AG04450 (cell line): ENCODE measurements at regions not wholly inside any gene's neighbourhood (a gene's known extent, or its start where the extent isn't known, plus 50 kb on each side); places are given as distances from the start of the nearest gene placed in this dataset.

ENCODE experiments used
- CTCF ChIA-PET: fragments of 300-600, 350-600 bp; formaldehyde crosslinking; extraction: SDS; loops from one replicate; lab custom pipeline; 2022; ENCODE audit warnings: antibody characterized with exemption, inconsistent platforms; lab: Charles Lee
- POLR2A ChIA-PET: fragments of 350-600 bp; formaldehyde crosslinking; extraction: SDS; loops from one replicate; lab custom pipeline; 2021; ENCODE audit warnings: antibody characterized with exemption, inconsistent platforms; lab: Yijun Ruan, JAX
- DNase-seq: peaks from one replicate; pipeline ENCODE4 v3.0.0-alpha.2; 2011; ENCODE audit warnings: low read depth, low spot score
- H3K27ac ChIP-seq: one replicate; pipeline ENCODE4 v1.5.1; 2012; ENCODE audit warnings: low read depth, low read length, control low read depth
- H3K27me3 ChIP-seq: one replicate; pipeline ENCODE4 v1.6.0; 2012; ENCODE audit warnings: low read length; ENCODE audit not compliant: control insufficient read depth, insufficient read depth
- H3K4me3 ChIP-seq: 2 replicates; pipeline ENCODE4 v1.5.1; 2011; ENCODE audit warnings: mild to moderate bottlenecking, low read depth, low read length, control low read depth
- H3K9me3 ChIP-seq: 2 replicates; pipeline ENCODE4 v1.5.1; 2012; ENCODE audit warnings: low read length; ENCODE audit not compliant: control insufficient read depth, insufficient read depth
- TF ChIP-seq, protein P1 (sequence below): IDR thresholded peaks from 2 replicates; pipeline ENCODE4 v1.5.1; 2011; ENCODE audit warnings: low read depth, low read length, control low read depth, inconsistent platforms

DNA sequence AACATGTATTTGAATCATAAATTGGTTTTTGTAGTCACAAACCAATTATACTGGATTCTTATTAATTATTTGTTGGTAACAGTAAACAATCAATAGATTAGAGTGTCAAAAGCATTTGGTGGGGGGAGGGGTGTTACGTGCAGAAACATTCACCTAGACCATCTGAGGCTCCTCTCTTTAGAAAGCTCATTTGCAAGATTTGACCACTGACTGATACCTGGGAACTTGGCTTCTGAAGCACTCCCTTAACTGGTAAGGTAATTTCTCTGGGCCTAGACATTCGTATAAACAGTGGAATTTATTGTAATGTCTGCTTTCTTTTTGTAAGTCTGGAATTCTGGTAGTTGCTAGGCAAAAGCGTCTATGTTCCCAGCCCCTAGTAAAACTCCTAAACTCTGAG is 243.8 kb upstream of the GBE1 start:
- no peaks in the 10 kb centered on the region for H3K27me3 ChIP-seq
- CTCF ChIA-PET = interaction anchor here (0.8 kb wide), 1 partner anchor 94 kb away, joined by 3 read pairs; no protein-coding TSS in a partner anchor
- H3K4me3 ChIP-seq = no peak overlapping the region
- H3K9me3 ChIP-seq = no peaks in the 10 kb centered on the region
- TF ChIP-seq, protein P1, sequence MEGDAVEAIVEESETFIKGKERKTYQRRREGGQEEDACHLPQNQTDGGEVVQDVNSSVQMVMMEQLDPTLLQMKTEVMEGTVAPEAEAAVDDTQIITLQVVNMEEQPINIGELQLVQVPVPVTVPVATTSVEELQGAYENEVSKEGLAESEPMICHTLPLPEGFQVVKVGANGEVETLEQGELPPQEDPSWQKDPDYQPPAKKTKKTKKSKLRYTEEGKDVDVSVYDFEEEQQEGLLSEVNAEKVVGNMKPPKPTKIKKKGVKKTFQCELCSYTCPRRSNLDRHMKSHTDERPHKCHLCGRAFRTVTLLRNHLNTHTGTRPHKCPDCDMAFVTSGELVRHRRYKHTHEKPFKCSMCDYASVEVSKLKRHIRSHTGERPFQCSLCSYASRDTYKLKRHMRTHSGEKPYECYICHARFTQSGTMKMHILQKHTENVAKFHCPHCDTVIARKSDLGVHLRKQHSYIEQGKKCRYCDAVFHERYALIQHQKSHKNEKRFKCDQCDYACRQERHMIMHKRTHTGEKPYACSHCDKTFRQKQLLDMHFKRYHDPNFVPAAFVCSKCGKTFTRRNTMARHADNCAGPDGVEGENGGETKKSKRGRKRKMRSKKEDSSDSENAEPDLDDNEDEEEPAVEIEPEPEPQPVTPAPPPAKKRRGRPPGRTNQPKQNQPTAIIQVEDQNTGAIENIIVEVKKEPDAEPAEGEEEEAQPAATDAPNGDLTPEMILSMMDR = no peak
- DNase-seq = no peak
- POLR2A ChIA-PET = no interaction called here
- no peak overlapping the region for H3K27ac ChIP-seq

DNA sequence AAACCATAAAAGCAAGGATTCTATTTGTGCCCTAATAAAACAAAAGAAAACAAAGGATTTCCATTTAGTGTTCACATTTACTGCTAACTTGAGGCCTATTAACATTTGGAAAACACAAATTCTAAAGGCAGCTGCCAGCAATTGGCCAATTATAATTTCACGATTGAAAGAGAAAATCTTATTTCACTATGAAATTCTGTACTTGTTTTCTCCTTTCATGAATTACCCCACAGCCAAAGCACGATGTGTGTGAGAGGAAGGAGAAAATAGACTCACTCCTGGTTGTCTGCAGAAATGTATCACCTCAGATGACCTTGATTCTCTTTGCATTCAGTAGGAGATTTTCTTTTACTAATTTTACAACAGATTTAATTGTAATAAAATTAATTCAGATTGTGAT is 242.8 kb upstream of the GBE1 start:
- no peak overlapping the region for H3K27ac ChIP-seq
- H3K4me3 ChIP-seq = no peak overlapping the region
- no peak for DNase-seq
- no peaks in the 10 kb centered on the region for H3K9me3 ChIP-seq
- POLR2A ChIA-PET = no interaction called here
- CTCF ChIA-PET = no interaction called here
- TF ChIP-seq, protein P1 = no peak
- H3K27me3 ChIP-seq = no peaks in the 10 kb centered on the region

DNA sequence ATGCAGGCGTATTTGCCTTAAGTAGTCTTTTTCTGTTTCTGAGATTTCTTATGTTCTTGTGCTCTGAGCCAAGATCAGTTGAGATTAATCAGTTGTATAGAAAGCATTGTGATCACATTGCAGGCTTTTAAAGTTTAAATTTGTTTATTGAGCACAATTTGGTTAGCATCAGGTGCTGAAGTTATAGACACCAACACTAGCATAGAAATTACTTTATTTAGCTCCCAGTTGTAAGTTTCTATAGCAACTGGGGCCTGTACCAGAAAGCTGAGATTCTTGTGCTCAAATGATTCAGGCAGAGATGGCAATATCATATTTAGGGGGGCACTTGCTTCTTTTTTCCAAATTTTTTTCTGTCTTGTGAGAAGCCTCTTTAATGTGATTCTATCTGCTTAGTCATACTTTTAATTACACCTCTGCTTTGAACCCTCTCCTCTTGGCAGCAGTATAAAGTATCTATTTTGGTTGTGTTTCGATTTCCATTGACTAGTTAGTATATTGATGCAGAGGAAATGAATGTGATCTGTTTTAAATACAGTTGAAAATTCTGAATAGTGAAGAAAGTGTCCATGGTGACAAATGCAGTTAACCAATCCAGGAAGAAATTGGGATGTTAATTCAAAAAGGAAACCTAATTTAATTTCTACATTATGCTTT is 241.7 kb upstream of the GBE1 start:
- DNase-seq = no peak
- Histone ChIP-seq H3K4me3 (no peak overlapping the region), H3K27me3 (no peaks in the 10 kb centered on the region), H3K9me3 (no peaks in the 10 kb centered on the region), H3K27ac (no peak overlapping the region)
- CTCF ChIA-PET = no interaction called here
- TF ChIP-seq, protein P1 = no peak
- POLR2A ChIA-PET = no interaction called here

DNA sequence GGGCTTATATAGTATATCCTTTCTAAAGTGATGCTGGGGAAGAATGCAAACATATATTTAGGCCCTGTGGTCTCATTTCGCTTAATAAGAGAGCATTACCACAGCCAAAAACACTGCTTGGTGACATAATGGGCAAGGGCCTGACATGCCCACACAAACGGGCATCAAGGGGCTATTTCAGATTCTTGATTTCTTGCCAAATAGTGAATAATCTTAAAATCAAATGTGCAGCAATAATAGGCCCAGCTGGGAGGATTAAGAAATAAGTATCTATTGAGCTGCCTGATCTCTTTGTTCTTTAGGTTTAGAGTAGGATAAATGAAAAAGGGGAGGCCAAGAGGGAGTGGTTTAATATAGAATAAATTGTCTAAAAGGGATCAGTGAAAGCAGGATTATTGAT is 241.0 kb upstream of the GBE1 start:
- DNase-seq = no peak
- Histone ChIP-seq H3K4me3 (no peak overlapping the region), H3K9me3 (no peaks in the 10 kb centered on the region), H3K27ac (no peak overlapping the region), H3K27me3 (no peaks in the 10 kb centered on the region)
- ChIA-PET POLR2A (no interaction called here), CTCF (no interaction called here)
- TF ChIP-seq, protein P1 = no peak

DNA sequence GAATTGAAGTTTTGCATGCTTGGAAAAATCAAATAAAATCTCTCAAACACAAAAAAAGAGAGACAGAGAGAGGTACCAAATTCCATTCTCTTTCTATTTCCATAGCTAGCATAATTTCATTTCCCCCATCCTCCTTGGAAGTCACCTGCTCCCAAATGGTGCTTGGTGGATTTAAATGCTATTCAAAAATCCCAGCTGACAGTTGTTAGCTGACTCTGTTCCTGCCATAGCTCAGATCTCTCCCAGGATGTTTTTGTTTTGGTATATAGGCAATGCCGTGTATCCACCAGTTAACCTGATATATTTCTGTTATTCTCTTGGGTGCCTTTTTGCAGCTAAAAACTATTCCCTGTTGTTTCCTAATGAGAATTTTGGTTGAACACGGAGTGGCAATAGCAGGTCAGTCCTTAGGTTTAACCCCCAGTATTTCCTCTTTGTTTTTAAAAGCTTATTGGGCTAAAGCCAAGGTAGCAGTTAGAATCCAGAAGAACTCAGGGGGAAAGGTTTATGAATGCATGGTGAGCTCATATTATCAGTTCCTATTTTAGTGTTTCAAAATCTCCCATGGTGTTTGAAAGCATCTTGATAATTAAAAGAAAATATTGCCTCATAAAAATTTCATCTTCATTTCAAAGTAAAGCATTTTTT is 240.0 kb upstream of the GBE1 start:
- ChIA-PET CTCF (no interaction called here), POLR2A (no interaction called here)
- no peak overlapping the region for H3K27ac ChIP-seq
- DNase-seq = no peak
- TF ChIP-seq, protein P1 = no peak
- no peak overlapping the region for H3K4me3 ChIP-seq
- no peaks in the 10 kb centered on the region for H3K9me3 ChIP-seq
- no peaks in the 10 kb centered on the region for H3K27me3 ChIP-seq
